PC-3 (cell line): ENCODE measurements at regions not wholly inside any gene's neighbourhood (a gene's known extent, or its start where the extent isn't known, plus 50 kb on each side); places are given as distances from the start of the nearest gene placed in this dataset.

Experiments
- ATAC-seq: fragments of 200-7000 bp; cut with Tn5 transposase; 2 replicates; pipeline ENCODE4 v1.9.1; 2020; ENCODE audit warnings: mild to moderate bottlenecking, moderate library complexity
- BruUV-seq: library from RNA; stranded (reverse); fragments of 400-500 nt; replicated peaks from 2 replicates; lab custom pipeline; 2021; lab: Mats Ljungman, UMichigan
- CTCF ChIA-PET: fragments of 300-600 bp; sonication (Branson Sonifier 250); formaldehyde crosslinking; loops from one replicate; lab custom pipeline; 2022; ENCODE audit warnings: antibody characterized with exemption; lab: Charles Lee
- POLR2A ChIA-PET: fragments of 300-600 bp; sonication (Branson Sonifier 250); formaldehyde crosslinking; loops from one replicate; lab custom pipeline; 2022; ENCODE audit warnings: antibody characterized with exemption; ENCODE audit not compliant: unreplicated experiment; lab: Charles Lee
- DNase-seq: peaks from one replicate; pipeline ENCODE4 v3.0.0-alpha.2; 2015
- H2AFZ ChIP-seq: fragments of 300-600 bp; sonication (generic); 2 replicates; pipeline ENCODE4 v1.6.0; 2016; ENCODE audit warnings: antibody characterized with exemption, low read length
- H3F3A ChIP-seq: fragments of 300-600 bp; sonication (generic); one replicate; pipeline ENCODE4 v1.6.0; 2017; ENCODE audit warnings: antibody characterized with exemption, low read length, control low read depth, mild to moderate bottlenecking; ENCODE audit not compliant: unreplicated experiment
- H3K27ac ChIP-seq: fragments of 300-600 bp; sonication (generic); 2 replicates; pipeline ENCODE4 v1.5.1; 2016; ENCODE audit warnings: mild to moderate bottlenecking, low read length
- H3K27me3 ChIP-seq: fragments of 300-600 bp; sonication (generic); 2 replicates; pipeline ENCODE4 v1.6.1; 2016; ENCODE audit warnings: low read length, mixed read lengths
- H3K36me3 ChIP-seq: fragments of 300-600 bp; sonication (generic); 2 replicates; pipeline ENCODE4 v1.6.1; 2016; ENCODE audit warnings: low read depth, mixed run types, low read length, mixed read lengths
- H3K4me1 ChIP-seq: fragments of 300-600 bp; sonication (generic); 2 replicates; pipeline ENCODE4 v1.5.1; 2016; ENCODE audit warnings: low read length; ENCODE audit not compliant: insufficient read depth
- H3K4me2 ChIP-seq: fragments of 300-600 bp; sonication (generic); 2 replicates; pipeline ENCODE4 v1.6.0; 2016; ENCODE audit warnings: low read length
- H3K4me3 ChIP-seq: fragments of 300-600 bp; sonication (generic); 2 replicates; pipeline ENCODE4 v1.5.1; 2016; ENCODE audit warnings: mild to moderate bottlenecking, low read length, mixed read lengths
- H3K79me2 ChIP-seq: fragments of 300-600 bp; sonication (generic); 2 replicates; pipeline ENCODE4 v1.6.1; 2017; ENCODE audit warnings: low read length, mixed read lengths
- H3K9ac ChIP-seq: fragments of 300-600 bp; sonication (generic); 2 replicates; pipeline ENCODE4 v1.6.0; 2016; ENCODE audit warnings: mild to moderate bottlenecking, low read length
- H3K9me2 ChIP-seq: fragments of 300-600 bp; sonication (generic); replicated peaks from 2 replicates; pipeline ENCODE4 v1.6.1; 2016; ENCODE audit warnings: mixed run types, low read length, mixed read lengths
- H3K9me3 ChIP-seq: fragments of 300-600 bp; sonication (generic); 2 replicates; pipeline ENCODE4 v1.6.1; 2016; ENCODE audit warnings: low read length, mixed read lengths
- H4K20me1 ChIP-seq: fragments of 300-600 bp; sonication (generic); 2 replicates; pipeline ENCODE4 v1.6.1; 2016; ENCODE audit warnings: low read length, mixed read lengths
- EZH2 ChIP-seq: fragments of 300-600 bp; sonication (generic); IDR thresholded peaks from one replicate; pipeline ENCODE4 v1.6.1; 2017; ENCODE audit warnings: antibody characterized with exemption, mild to moderate bottlenecking, low read length; ENCODE audit not compliant: unreplicated experiment
- EZH2phosphoT487 ChIP-seq: fragments of 300-600 bp; sonication (generic); IDR thresholded peaks from 2 replicates; pipeline ENCODE4 v1.6.1; 2018; ENCODE audit warnings: mild to moderate bottlenecking, antibody characterized with exemption, low read length, borderline replicate concordance
- intact Hi-C: fragments of 100-400 bp; cut with micrococcal nuclease; formaldehyde crosslinking; loops from 2 replicates; pipeline ENCODE4 v1.9.0; 2023
- TF ChIP-seq, protein P1 (sequence below): fragments of 300-600 bp; sonication (generic); conservative IDR thresholded peaks from 2 replicates; pipeline ENCODE4 v1.5.1; 2017; ENCODE audit warnings: antibody characterized with exemption, low read depth, mild to moderate bottlenecking, low read length

DNA sequence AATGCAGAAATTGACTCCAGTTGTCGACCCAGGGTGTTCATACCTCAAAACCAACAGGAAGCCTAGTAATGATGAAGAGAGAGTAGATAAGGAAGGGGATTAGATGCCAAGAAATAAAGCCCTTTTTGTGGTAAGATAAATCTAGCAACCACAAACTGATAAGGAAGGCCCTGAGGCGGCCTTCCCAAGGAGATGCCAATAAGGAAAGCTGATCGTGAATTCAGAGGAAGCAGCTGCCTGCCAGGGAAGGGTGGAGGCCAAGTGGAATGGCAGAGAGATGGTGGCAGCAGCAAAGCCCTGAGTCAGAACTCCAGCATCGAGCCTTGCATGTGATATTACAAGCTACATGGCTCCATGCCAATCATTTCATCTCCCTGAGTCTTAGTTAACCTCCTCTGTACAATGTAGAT, 126.3 kb downstream of the IRS1 start:
- DNase-seq, result peak; percentile 83
- no peaks in the 10 kb centered on the region for H3K79me2 ChIP-seq
- no peaks in the 10 kb centered on the region for H4K20me1 ChIP-seq
- no peaks in the 10 kb centered on the region for H3K36me3 ChIP-seq
- peak; percentile 73 for ATAC-seq
- H3K9ac ChIP-seq, result no peak overlapping the region
- no TSS peak for BruUV-seq
- H3K9me2 ChIP-seq, result no peaks in the 10 kb centered on the region
- H3F3A ChIP-seq, result no peaks in the 10 kb centered on the region
- no peak overlapping the region; the same call in 1 of the 2 replicates for H2AFZ ChIP-seq
- H3K4me1 ChIP-seq, result peaks cover 25% of the 10 kb centered on the region
- no peaks in the 10 kb centered on the region for H3K9me3 ChIP-seq
- H3K4me2 ChIP-seq, result peak overlapping the region; percentile 14; the same call in 1 of the 2 replicates
- intact Hi-C loops, result no loop called here
- TF ChIP-seq, protein P1, sequence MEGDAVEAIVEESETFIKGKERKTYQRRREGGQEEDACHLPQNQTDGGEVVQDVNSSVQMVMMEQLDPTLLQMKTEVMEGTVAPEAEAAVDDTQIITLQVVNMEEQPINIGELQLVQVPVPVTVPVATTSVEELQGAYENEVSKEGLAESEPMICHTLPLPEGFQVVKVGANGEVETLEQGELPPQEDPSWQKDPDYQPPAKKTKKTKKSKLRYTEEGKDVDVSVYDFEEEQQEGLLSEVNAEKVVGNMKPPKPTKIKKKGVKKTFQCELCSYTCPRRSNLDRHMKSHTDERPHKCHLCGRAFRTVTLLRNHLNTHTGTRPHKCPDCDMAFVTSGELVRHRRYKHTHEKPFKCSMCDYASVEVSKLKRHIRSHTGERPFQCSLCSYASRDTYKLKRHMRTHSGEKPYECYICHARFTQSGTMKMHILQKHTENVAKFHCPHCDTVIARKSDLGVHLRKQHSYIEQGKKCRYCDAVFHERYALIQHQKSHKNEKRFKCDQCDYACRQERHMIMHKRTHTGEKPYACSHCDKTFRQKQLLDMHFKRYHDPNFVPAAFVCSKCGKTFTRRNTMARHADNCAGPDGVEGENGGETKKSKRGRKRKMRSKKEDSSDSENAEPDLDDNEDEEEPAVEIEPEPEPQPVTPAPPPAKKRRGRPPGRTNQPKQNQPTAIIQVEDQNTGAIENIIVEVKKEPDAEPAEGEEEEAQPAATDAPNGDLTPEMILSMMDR, result no peak
- TF ChIP-seq EZH2phosphoT487 (no peak), EZH2 (no peak)
- H3K27ac ChIP-seq, result peak overlapping the region; percentile 23
- ChIA-PET POLR2A (no interaction called here), CTCF (interaction anchor here (0.5 kb wide), 1 partner anchor 1656 kb away, joined by 8 read pairs; no protein-coding TSS in a partner anchor)
- no peaks in the 10 kb centered on the region for H3K27me3 ChIP-seq
- no peak overlapping the region for H3K4me3 ChIP-seq

DNA sequence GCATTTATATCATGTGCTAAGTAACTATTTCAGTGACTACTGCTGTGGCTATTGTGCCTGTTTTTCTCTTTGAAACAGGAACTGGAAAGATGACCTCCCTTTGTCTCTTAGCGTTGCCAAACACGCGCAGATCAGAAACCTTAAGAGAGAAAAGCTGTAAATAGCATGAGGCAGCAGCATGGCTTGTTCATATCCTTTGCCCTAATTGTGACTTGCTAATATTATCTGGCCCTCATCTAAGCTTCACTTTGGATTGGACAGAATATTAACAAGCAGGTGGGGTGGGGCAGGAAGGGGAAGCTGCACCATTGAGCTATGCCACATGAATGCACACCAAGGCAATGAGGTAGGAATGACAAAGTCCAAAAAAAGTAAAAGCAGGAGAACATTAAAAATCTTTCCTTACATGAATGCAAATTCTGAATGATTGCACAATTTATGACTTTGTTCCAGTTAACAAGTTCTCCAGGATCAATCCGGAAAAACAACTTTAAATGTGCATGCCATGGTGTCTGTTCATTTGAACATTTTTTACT, 128.4 kb downstream of the IRS1 start:
- ATAC-seq, result no peak
- Histone ChIP-seq H3K9me2 (no peaks in the 10 kb centered on the region), H2AFZ (no peak overlapping the region), H3K4me2 (no peak overlapping the region), H3K9ac (no peak overlapping the region), H3K27me3 (no peaks in the 10 kb centered on the region), H3K9me3 (no peaks in the 10 kb centered on the region), H3F3A (no peaks in the 10 kb centered on the region), H4K20me1 (no peaks in the 10 kb centered on the region), H3K36me3 (no peaks in the 10 kb centered on the region), H3K4me3 (no peak overlapping the region), H3K4me1 (peaks cover 39% of the 10 kb centered on the region), H3K79me2 (no peaks in the 10 kb centered on the region), H3K27ac (peak overlapping the region; percentile 36)
- ChIA-PET POLR2A (no interaction called here), CTCF (no interaction called here)
- no TSS peak for BruUV-seq
- peak; percentile 55 for DNase-seq
- TF ChIP-seq, protein P1, result no peak
- TF ChIP-seq EZH2 (no peak), EZH2phosphoT487 (no peak)
- intact Hi-C loops, result no loop called here

DNA sequence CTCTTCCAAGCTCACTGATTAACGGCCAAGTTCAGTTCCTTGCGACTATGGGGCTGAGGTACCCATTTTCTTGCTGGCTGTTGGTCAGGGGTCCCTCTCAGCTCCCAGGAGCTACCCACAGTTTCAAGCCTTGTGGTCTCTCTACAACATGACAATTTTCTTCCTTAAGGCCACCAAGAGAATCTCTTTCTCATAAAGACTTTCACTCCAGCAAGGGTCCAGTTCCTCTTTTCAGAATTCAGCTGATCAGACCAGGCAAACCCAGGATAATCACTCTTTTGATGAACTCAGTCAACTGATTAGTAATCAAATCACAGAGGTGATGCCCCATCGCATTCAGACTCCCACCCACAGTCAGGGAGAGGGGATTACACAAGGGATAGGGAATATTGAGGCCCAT, 129.7 kb downstream of the IRS1 start:
- ChIA-PET POLR2A (no interaction called here), CTCF (no interaction called here)
- Histone ChIP-seq H2AFZ (no peak overlapping the region), H4K20me1 (no peaks in the 10 kb centered on the region), H3K9ac (no peak overlapping the region), H3K4me2 (no peak overlapping the region), H3K27ac (no peak overlapping the region), H3K9me2 (no peaks in the 10 kb centered on the region), H3K79me2 (no peaks in the 10 kb centered on the region), H3K36me3 (no peaks in the 10 kb centered on the region), H3F3A (no peaks in the 10 kb centered on the region), H3K4me1 (peaks cover 39% of the 10 kb centered on the region), H3K9me3 (no peaks in the 10 kb centered on the region), H3K4me3 (no peak overlapping the region), H3K27me3 (no peaks in the 10 kb centered on the region)
- ATAC-seq (no peak), DNase-seq (no peak)
- no peak for TF ChIP-seq EZH2
- no peak for TF ChIP-seq EZH2phosphoT487
- TF ChIP-seq, protein P1, result no peak
- intact Hi-C loops, result no loop called here
- BruUV-seq, result no TSS peak
